ENCODE measurements at regions not wholly inside any gene's neighbourhood (a gene's known extent, or its start where the extent isn't known, plus 50 kb on each side); places are given as distances from the start of the nearest gene placed in this dataset.
A peak's percentile ranks its signal among the peaks of the same experiment; 100 is the strongest.

- Histone ChIP-seq H3K27ac (peak overlapping the region in 1 of 4 donors; percentile 2), H3K36me3 (no peaks in the 10 kb centered on the region), H3K9me3 (no peaks in the 10 kb centered on the region), H3K27me3 (no peaks in the 10 kb centered on the region), H3K4me3 (no peak overlapping the region), H3K4me1 (peaks cover 0 to 10% (median 4%) of the 10 kb centered on the region in 4 donors)
- DNase-seq (no peak), ATAC-seq (ENCODE audit: low FRiP score in 2 of 2) (no peak)
- 79 to 81% methylated on average over 5 of the region's 5 CpGs for WGBS, 2 donors
- TF ChIP-seq EP300 (IDR thresholded peaks at IDR 0.05) (no peak), POLR2A (IDR thresholded peaks at IDR 0.05) (no peak), CTCF (IDR thresholded peaks at IDR 0.05) (no peak), POLR2AphosphoS5 (IDR thresholded peaks at IDR 0.05) (no peak)
These were observed 55.9 kb upstream of the RNF24 start for GRCh38 chr20:4071178-4071693.

GRCh38 chr20:4070323-4071177 is 55.2 kb upstream of the RNF24 start:
- 61 to 78% methylated on average over 3 of the region's 3 CpGs for whole genome bisulfite sequencing, 2 donors
- DNase-seq (no peak), ATAC-seq (ENCODE audit: low FRiP score in 2 of 2) (no peak)
- H3K9me3 ChIP-seq = no peaks in the 10 kb centered on the region
- peaks cover 3 to 15% (median 9%) of the 10 kb centered on the region in 4 donors for H3K4me1 ChIP-seq
- H3K36me3 ChIP-seq = no peaks in the 10 kb centered on the region
- no peak overlapping the region for H3K4me3 ChIP-seq
- peak overlapping the region in 1 of 4 donors; percentile 10 for H3K27ac ChIP-seq
- TF ChIP-seq POLR2AphosphoS5 (IDR thresholded peaks at IDR 0.05) (no peak), CTCF (IDR thresholded peaks at IDR 0.05) (no peak), POLR2A (IDR thresholded peaks at IDR 0.05) (no peak), EP300 (IDR thresholded peaks at IDR 0.05) (no peak)
- no peaks in the 10 kb centered on the region for H3K27me3 ChIP-seq

- Histone ChIP-seq H3K27ac (peak overlapping the region in 1 of 4 donors; percentile 10), H3K4me3 (no peak overlapping the region), H3K27me3 (no peaks in the 10 kb centered on the region), H3K9me3 (no peaks in the 10 kb centered on the region), H3K4me1 (peaks cover 11 to 23% (median 17%) of the 10 kb centered on the region in 4 donors), H3K36me3 (no peaks in the 10 kb centered on the region)
- ATAC-seq (ENCODE audit: low FRiP score in 2 of 2) = no peak
- no peak for DNase-seq
- no peak for TF ChIP-seq CTCF (IDR thresholded peaks at IDR 0.05)
- TF ChIP-seq POLR2A (IDR thresholded peaks at IDR 0.05) = no peak
- TF ChIP-seq EP300 (IDR thresholded peaks at IDR 0.05) = no peak
- no peak for TF ChIP-seq POLR2AphosphoS5 (IDR thresholded peaks at IDR 0.05)
- WGBS, 2 donors = 91 to 98% methylated on average over 2 of the region's 2 CpGs
These were observed 54.4 kb upstream of the RNF24 start for GRCh38 chr20:4069751-4070150.

- WGBS, 2 donors = 39 to 66% methylated on average over 4 of the region's 4 CpGs
- Histone ChIP-seq H3K9me3 (no peaks in the 10 kb centered on the region), H3K36me3 (no peaks in the 10 kb centered on the region), H3K4me1 (peaks cover 22 to 33% (median 27%) of the 10 kb centered on the region in 4 donors), H3K27me3 (no peaks in the 10 kb centered on the region), H3K27ac (no peak overlapping the region), H3K4me3 (no peak overlapping the region)
- DNase-seq = no peak
- no peak for TF ChIP-seq POLR2AphosphoS5 (IDR thresholded peaks at IDR 0.05)
- TF ChIP-seq CTCF (IDR thresholded peaks at IDR 0.05) = no peak
- TF ChIP-seq EP300 (IDR thresholded peaks at IDR 0.05) = no peak
- no peak for ATAC-seq (ENCODE audit: low FRiP score in 2 of 2)
These were observed 53.4 kb upstream of the RNF24 start for GRCh38 chr20:4068708-4069107.

Data from upper lobe of left lung (tissue), 6 donors.